GM12878 (cell line): ENCODE measurements at regions not wholly inside any gene's neighbourhood (a gene's known extent, or its start where the extent isn't known, plus 50 kb on each side); places are given as distances from the start of the nearest gene placed in this dataset.

Experiments used
- ATAC-seq: fragments of 200-7000 bp; cut with Tn5 transposase; 3 replicates; pipeline ENCODE4 v1.9.1; 2020; ENCODE audit warnings: mild to moderate bottlenecking, moderate library complexity
- BruUV-seq: library from RNA; stranded (reverse); fragments of 400-500 nt; replicated peaks from 2 replicates; lab custom pipeline; 2021; lab: Mats Ljungman, UMichigan
- CTCF ChIA-PET: fragments of 300-600 bp; sonication (Branson Sonifier 250); formaldehyde crosslinking; extraction: SDS; loops from one replicate; lab custom pipeline; 2021; ENCODE audit warnings: inconsistent platforms; lab: Yijun Ruan, JAX
- POLR2A ChIA-PET: fragments of 350-600 bp; formaldehyde crosslinking; extraction: SDS; loops from one replicate; lab custom pipeline; 2021; ENCODE audit warnings: inconsistent platforms; lab: Charles Lee
- RAD21 ChIA-PET: fragments of 300-600 bp; sonication (Branson Sonifier 250); formaldehyde crosslinking; loops from one replicate; lab custom pipeline; 2023; ENCODE audit warnings: antibody characterized with exemption; ENCODE audit not compliant: unreplicated experiment; lab: Charles Lee
- SMC1A ChIA-PET: fragments of 300-600 bp; sonication (Branson Sonifier 250); formaldehyde crosslinking; loops from one replicate; lab custom pipeline; 2023; ENCODE audit not compliant: unreplicated experiment, uncharacterized antibody; lab: Charles Lee
- DNase-seq: peaks from one replicate; pipeline ENCODE4 v3.0.0-alpha.2; 2011; ENCODE audit warnings: low read depth, low spot score
- FAIRE-seq: peaks from 3 replicates; lab custom pipeline; 2011; peaks lifted over from hg19 to GRCh38; lab: Jason Lieb, UNC
- H2AFZ ChIP-seq: 2 replicates; pipeline ENCODE4 v1.6.0; 2011; ENCODE audit warnings: low read depth, low read length, control low read depth; ENCODE audit not compliant: control insufficient read depth
- H3K27ac ChIP-seq: 2 replicates; pipeline ENCODE4 v1.5.1; 2011; ENCODE audit warnings: control low read depth; ENCODE audit not compliant: control insufficient read depth, insufficient read depth
- H3K27me3 ChIP-seq, 2 experiments: replicated peaks in 1 of 2; 2 replicates each; pipeline versions ENCODE4 v1.6.0 to v1.6.1; 2011; ENCODE audit warnings: low read length in 1 of 2; ENCODE audit not compliant: control insufficient read depth in 2 of 2, insufficient read depth in 2 of 2
- H3K36me3 ChIP-seq, 2 experiments: 2 replicates each; pipeline ENCODE4 v1.5.1; 2011; ENCODE audit warnings: low read length in 1 of 2; ENCODE audit not compliant: control insufficient read depth in 2 of 2, insufficient read depth in 2 of 2
- H3K4me1 ChIP-seq: 2 replicates; pipeline ENCODE4 v1.6.1; 2011; ENCODE audit warnings: mild to moderate bottlenecking, low read length, moderate library complexity, mixed read lengths; ENCODE audit not compliant: control insufficient read depth, insufficient read depth
- H3K4me2 ChIP-seq: 2 replicates; pipeline ENCODE4 v1.6.0; 2011; ENCODE audit warnings: control low read depth; ENCODE audit not compliant: control insufficient read depth, insufficient read depth
- H3K4me3 ChIP-seq: fragments of 200-600 bp; sonication (generic); 2 replicates; pipeline ENCODE4 v1.5.1; 2016
- H3K79me2 ChIP-seq: 2 replicates; pipeline ENCODE4 v1.6.0; 2011; ENCODE audit warnings: low read length; ENCODE audit not compliant: control insufficient read depth, insufficient read depth
- H3K9ac ChIP-seq: 2 replicates; pipeline ENCODE4 v1.8.0; 2011; ENCODE audit warnings: low read length, control low read depth, mixed read lengths; ENCODE audit not compliant: control insufficient read depth, insufficient read depth
- H3K9me3 ChIP-seq: replicated peaks from 3 replicates; pipeline ENCODE4 v1.5.1; 2011; ENCODE audit warnings: mild to moderate bottlenecking, low read length; ENCODE audit not compliant: control insufficient read depth, insufficient read depth
- H4K20me1 ChIP-seq: 2 replicates; pipeline ENCODE4 v1.6.0; 2011; ENCODE audit not compliant: control insufficient read depth, insufficient read depth
- CREB1 ChIP-seq: IDR thresholded peaks from 2 replicates; pipeline ENCODE4 v1.6.1; 2012; ENCODE audit warnings: low read depth, mild to moderate bottlenecking, inconsistent platforms
- KDM1A ChIP-seq: fragments of 200-600 bp; sonication (generic); IDR thresholded peaks from 2 replicates; pipeline ENCODE4 v1.6.1; 2016; ENCODE audit warnings: borderline replicate concordance
- NFYA ChIP-seq: IDR thresholded peaks from 2 replicates; pipeline ENCODE4 v1.6.1; 2011; ENCODE audit warnings: low read depth, mild to moderate bottlenecking, low read length, improper control_type of control experiment, borderline replicate concordance
- POU2F2 ChIP-seq: IDR thresholded peaks from 3 replicates; pipeline ENCODE4 v1.6.1; 2011; ENCODE audit warnings: low read depth, mild to moderate bottlenecking, low read length, borderline replicate concordance
- RELA ChIP-seq: fragments of 450-650 bp; IDR thresholded peaks from 2 replicates; pipeline ENCODE4 v1.8.0; 2014; ENCODE audit warnings: borderline replicate concordance; ENCODE audit not compliant: partially characterized antibody
- SMAD5 ChIP-seq: IDR thresholded peaks from 2 replicates; pipeline ENCODE4 v1.6.1; 2016; ENCODE audit warnings: antibody characterized with exemption, low read depth
- TARDBP ChIP-seq: IDR thresholded peaks from 2 replicates; pipeline ENCODE4 v1.6.1; 2016; ENCODE audit warnings: borderline replicate concordance
- ZBTB40 ChIP-seq: fragments of 450-650 bp; IDR thresholded peaks from 2 replicates; pipeline ENCODE4 v1.6.1; 2016; ENCODE audit warnings: mild to moderate bottlenecking, moderate library complexity, borderline replicate concordance
- ZNF274 ChIP-seq: IDR thresholded peaks from one replicate; pipeline ENCODE4 v1.8.0; 2011; ENCODE audit not compliant: insufficient read length, insufficient read depth
- in situ Hi-C: fragments of 300-500 bp; cut with MboI; formaldehyde crosslinking; loops from 9 replicates; pipeline ENCODE4 v1.14.3; 2018; ENCODE audit warnings: mixed read lengths
- intact Hi-C: fragments of 100-400 bp; cut with micrococcal nuclease; formaldehyde crosslinking; loops from one replicate; pipeline ENCODE4 v1.14.2; 2022; ENCODE audit not compliant: unreplicated experiment

GRCh38 chr12:17572250-17572649, 517.7 kb downstream of the RERGL start:
- in situ Hi-C loops (no loop called here), intact Hi-C loops (no loop called here)
- Histone ChIP-seq H3K36me3 (no peaks in the 10 kb centered on the region), H3K9me3 (no peaks in the 10 kb centered on the region), H3K27me3 (no peaks in the 10 kb centered on the region), H4K20me1 (no peaks in the 10 kb centered on the region), H2AFZ (no peak overlapping the region), H3K27ac (no peak overlapping the region), H3K4me1 (no peaks in the 10 kb centered on the region), H3K4me2 (no peak overlapping the region), H3K79me2 (no peaks in the 10 kb centered on the region), H3K4me3 (no peak overlapping the region), H3K9ac (no peak overlapping the region)
- ATAC-seq (no peak), DNase-seq (no peak), FAIRE-seq (no peak)
- TF ChIP-seq ZNF274 = no peak
- no peak for TF ChIP-seq SMAD5
- no peak for TF ChIP-seq ZBTB40
- no peak for TF ChIP-seq CREB1
- no peak for TF ChIP-seq TARDBP
- no peak for TF ChIP-seq KDM1A
- no peak for TF ChIP-seq NFYA
- no peak for TF ChIP-seq POU2F2
- no peak for TF ChIP-seq RELA
- no TSS peak for BruUV-seq
- ChIA-PET CTCF (no interaction called here), RAD21 (no interaction called here), POLR2A (no interaction called here), SMC1A (no interaction called here)
